Karpas-422 (cell line): ENCODE measurements at regions not wholly inside any gene's neighbourhood (a gene's known extent, or its start where the extent isn't known, plus 50 kb on each side); places are given as distances from the start of the nearest gene placed in this dataset.
"Not testable (repeated sequence)": the region's sequence is repeated elsewhere in the genome, so short reads cannot be mapped to it uniquely, and the experiment has no call there.

ENCODE experiments used
- DNase-seq: peaks from one replicate; pipeline ENCODE4 v3.0.0-alpha.2; 2015
- H2AFZ ChIP-seq: fragments of 200-600 bp; sonication (generic); 2 replicates; pipeline ENCODE4 v1.6.1; 2014; ENCODE audit warnings: antibody characterized with exemption, low read length, mixed read lengths
- H3K27ac ChIP-seq: fragments of 200-600 bp; sonication (generic); 2 replicates; pipeline ENCODE4 v1.5.1; 2014; ENCODE audit warnings: mild to moderate bottlenecking, low read length, moderate library complexity
- H3K27me3 ChIP-seq: fragments of 200-600 bp; sonication (generic); 2 replicates; pipeline ENCODE4 v1.6.1; 2014; ENCODE audit warnings: low read length, mixed read lengths
- H3K36me3 ChIP-seq: fragments of 200-600 bp; sonication (generic); 2 replicates; pipeline ENCODE4 v1.6.1; 2014; ENCODE audit warnings: low read length, mixed read lengths; ENCODE audit not compliant: insufficient read depth
- H3K4me1 ChIP-seq: fragments of 200-600 bp; sonication (generic); 2 replicates; pipeline ENCODE4 v1.6.1; 2014; ENCODE audit warnings: mild to moderate bottlenecking, low read length, mixed read lengths
- H3K4me2 ChIP-seq: fragments of 200-600 bp; sonication (generic); 2 replicates; pipeline ENCODE4 v1.6.1; 2014; ENCODE audit warnings: low read length, low read depth, mild to moderate bottlenecking; ENCODE audit not compliant: poor library complexity, severe bottlenecking
- H3K4me3 ChIP-seq: fragments of 200-600 bp; sonication (generic); 2 replicates; pipeline ENCODE4 v1.5.1; 2014; ENCODE audit warnings: mild to moderate bottlenecking, antibody characterized with exemption, low read length, mixed read lengths
- H3K79me2 ChIP-seq: fragments of 200-600 bp; sonication (generic); 2 replicates; pipeline ENCODE4 v1.6.1; 2014; ENCODE audit warnings: mild to moderate bottlenecking, low read length, mixed read lengths
- H3K9ac ChIP-seq: fragments of 200-600 bp; sonication (generic); 2 replicates; pipeline ENCODE4 v1.6.0; 2014; ENCODE audit warnings: low read length
- H3K9me2 ChIP-seq: fragments of 200-600 bp; sonication (generic), shearing (Covaris generic); replicated peaks from 2 replicates; pipeline ENCODE4 v1.6.0; 2014; ENCODE audit warnings: mild to moderate bottlenecking, low read length, moderate library complexity; ENCODE audit not compliant: insufficient read depth
- H3K9me3 ChIP-seq: fragments of 300-700, 200-600 bp; sonication (generic); 2 replicates; pipeline ENCODE4 v1.6.1; 2014; ENCODE audit warnings: low read length, mixed read lengths
- H4K20me1 ChIP-seq: fragments of 200-600 bp; sonication (generic); 2 replicates; pipeline ENCODE4 v1.6.1; 2014; ENCODE audit warnings: mild to moderate bottlenecking, antibody characterized with exemption, low read length, low read depth; ENCODE audit not compliant: insufficient read depth

DNA sequence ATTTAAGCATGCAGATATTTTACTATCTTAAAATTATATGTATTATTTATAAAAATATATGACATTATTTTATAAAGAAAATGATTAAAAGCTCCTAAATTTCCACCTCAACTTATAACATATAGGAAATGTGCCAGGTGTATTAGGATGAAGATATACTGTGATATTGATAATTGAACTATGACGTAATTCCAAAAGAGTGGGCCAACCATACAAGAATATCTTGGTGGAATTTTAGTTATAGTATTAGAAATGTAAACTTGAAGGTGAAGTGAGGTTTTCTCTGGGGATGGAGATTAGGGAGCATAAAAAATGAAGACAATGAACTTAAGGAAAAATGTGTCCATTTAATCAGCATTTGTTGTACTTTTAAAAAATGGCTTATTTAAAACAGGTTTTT, 1471.2 kb downstream of the KHDRBS2 start:
- not testable (repeated sequence) for H3K9me2 ChIP-seq, H3K4me1 ChIP-seq, DNase-seq, H3K4me3 ChIP-seq, H3K79me2 ChIP-seq, H4K20me1 ChIP-seq, H3K36me3 ChIP-seq, H2AFZ ChIP-seq, H3K27me3 ChIP-seq, H3K4me2 ChIP-seq, H3K9me3 ChIP-seq, H3K9ac ChIP-seq, H3K27ac ChIP-seq

DNA sequence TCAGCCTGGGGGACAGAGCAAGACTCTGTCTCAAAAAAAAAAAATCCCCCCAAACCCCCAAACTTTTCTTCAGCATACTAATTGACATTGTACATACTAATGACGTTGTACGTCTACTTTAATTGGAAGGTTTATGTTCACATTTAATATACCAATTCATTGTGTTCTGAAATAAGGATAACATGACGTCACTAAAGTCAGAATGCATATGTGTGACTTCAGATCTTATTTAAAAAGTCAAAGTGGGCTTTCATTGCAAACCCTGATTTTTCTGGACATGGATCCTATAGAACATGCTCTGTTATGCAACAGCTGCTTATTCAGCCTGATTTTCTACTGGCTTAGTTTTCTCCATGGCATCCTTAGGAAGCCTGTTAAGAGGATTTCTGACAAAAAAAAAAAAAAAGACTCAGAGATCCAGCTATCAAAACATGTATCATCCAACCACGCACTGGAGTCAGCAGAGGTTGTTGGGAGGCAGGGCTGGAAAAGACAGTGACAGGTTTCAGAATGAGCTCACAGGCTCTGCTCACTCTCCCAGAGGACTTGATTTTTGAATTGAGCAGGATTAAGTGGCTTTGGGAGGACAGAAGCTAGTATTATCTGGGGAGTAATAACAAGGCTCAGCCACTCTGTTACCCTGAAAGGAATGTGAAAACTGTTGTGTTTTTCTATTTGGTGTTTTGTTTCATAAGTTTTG, 1472.0 kb downstream of the KHDRBS2 start:
- H3K27ac ChIP-seq, H3K79me2 ChIP-seq, H3K4me3 ChIP-seq, H3K36me3 ChIP-seq, H3K9ac ChIP-seq, H3K4me1 ChIP-seq, DNase-seq, H3K27me3 ChIP-seq, H4K20me1 ChIP-seq, H2AFZ ChIP-seq, H3K9me3 ChIP-seq, H3K9me2 ChIP-seq, H3K4me2 ChIP-seq: not testable (repeated sequence)

DNA sequence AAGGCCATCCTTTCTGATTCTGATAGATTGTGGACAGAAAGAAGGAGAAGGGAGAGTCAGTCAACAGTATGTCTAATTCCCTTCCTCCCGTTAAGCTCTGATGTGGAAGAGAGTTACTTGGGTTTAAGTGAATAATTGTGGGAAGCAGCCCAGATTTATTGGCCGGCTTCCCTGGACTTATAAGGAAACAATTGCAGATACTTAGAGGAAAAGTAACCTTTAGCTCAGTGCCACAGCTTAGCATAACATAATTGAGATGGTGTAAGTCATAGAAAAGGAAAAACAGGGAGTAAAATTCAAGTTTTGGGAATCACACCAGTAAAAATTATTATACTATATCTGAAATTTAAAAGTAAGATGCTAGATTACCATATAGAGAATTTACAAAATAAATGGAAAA, 1475.8 kb downstream of the KHDRBS2 start:
- H3K79me2 ChIP-seq, H3K27ac ChIP-seq, DNase-seq, H4K20me1 ChIP-seq, H3K4me1 ChIP-seq, H2AFZ ChIP-seq, H3K36me3 ChIP-seq, H3K9me2 ChIP-seq, H3K9me3 ChIP-seq, H3K4me2 ChIP-seq, H3K9ac ChIP-seq, H3K4me3 ChIP-seq, H3K27me3 ChIP-seq: not testable (repeated sequence)

DNA sequence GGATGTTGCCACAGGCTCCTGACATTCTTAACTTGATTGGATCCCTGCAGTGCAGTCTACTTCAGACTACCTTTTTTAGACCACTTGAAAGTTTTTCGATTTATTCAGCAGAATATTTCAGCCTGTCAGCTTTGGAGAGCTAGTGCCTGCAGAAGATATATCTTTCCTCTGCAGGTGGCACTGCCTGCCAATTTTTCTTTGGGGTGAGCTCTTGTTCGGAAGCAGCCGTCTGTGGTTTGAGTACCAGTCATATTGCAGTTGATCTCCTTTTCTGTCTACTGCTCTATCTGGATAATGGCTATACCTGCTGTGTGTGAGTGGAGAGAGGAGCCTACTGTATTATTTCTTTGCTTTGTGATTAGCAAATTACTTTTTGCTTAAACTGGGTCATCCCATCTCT, 1486.9 kb downstream of the KHDRBS2 start:
- not testable (repeated sequence) for H3K9me3 ChIP-seq

GRCh38 chr6:60797831-60798230, 1488.2 kb downstream of the KHDRBS2 start:
- H2AFZ ChIP-seq, H3K4me2 ChIP-seq, DNase-seq, H3K27ac ChIP-seq, H3K4me3 ChIP-seq, H3K9me2 ChIP-seq, H3K27me3 ChIP-seq, H3K9ac ChIP-seq, H4K20me1 ChIP-seq, H3K9me3 ChIP-seq, H3K4me1 ChIP-seq, H3K79me2 ChIP-seq, H3K36me3 ChIP-seq: not testable (repeated sequence)

More for the DNA sequence above, 1486.9 kb downstream of the KHDRBS2 start:
- H3K4me1 ChIP-seq, H3K9me2 ChIP-seq, H3K4me2 ChIP-seq, H2AFZ ChIP-seq, H3K79me2 ChIP-seq, H3K27me3 ChIP-seq, DNase-seq, H3K36me3 ChIP-seq, H4K20me1 ChIP-seq, H3K4me3 ChIP-seq, H3K27ac ChIP-seq, H3K9ac ChIP-seq: not testable (repeated sequence)

DNA sequence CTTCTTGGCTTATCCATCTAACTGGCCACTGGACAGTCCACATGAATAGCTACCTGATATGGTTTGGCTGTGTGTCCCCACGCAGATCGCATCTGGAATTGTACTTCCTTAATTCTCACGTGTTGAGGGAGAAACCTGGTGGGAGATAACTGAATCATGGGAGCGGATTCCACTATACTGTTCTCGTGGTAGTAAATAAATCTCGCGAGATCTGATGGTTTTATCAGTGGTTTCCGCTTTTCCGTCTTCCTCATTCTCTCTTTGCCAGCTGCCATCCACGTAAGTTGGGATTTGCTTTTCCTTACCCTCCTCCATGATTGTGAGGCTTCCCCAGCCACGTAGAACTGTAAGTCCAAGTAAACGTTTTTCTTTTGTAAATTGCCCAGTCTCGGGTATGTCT, 1496.4 kb downstream of the KHDRBS2 start:
- not testable (repeated sequence) for H3K9me2 ChIP-seq, H3K9ac ChIP-seq, H3K9me3 ChIP-seq, DNase-seq, H3K27ac ChIP-seq, H3K4me2 ChIP-seq, H3K4me1 ChIP-seq, H3K27me3 ChIP-seq, H2AFZ ChIP-seq, H3K79me2 ChIP-seq, H3K36me3 ChIP-seq, H4K20me1 ChIP-seq, H3K4me3 ChIP-seq

- not testable (repeated sequence) for H3K36me3 ChIP-seq, H3K4me3 ChIP-seq, H3K4me1 ChIP-seq, H3K9me2 ChIP-seq, H4K20me1 ChIP-seq, DNase-seq, H3K79me2 ChIP-seq, H3K27me3 ChIP-seq, H3K9ac ChIP-seq, H2AFZ ChIP-seq, H3K4me2 ChIP-seq, H3K27ac ChIP-seq, H3K9me3 ChIP-seq
These were observed 1503.1 kb downstream of the KHDRBS2 start for GRCh38 chr6:60782698-60783464.

- not testable (repeated sequence) for DNase-seq, H4K20me1 ChIP-seq, H3K27ac ChIP-seq
These were observed 1506.4 kb downstream of the KHDRBS2 start for GRCh38 chr6:60779591-60779990.

More at GRCh38 chr6:60779591-60779990, 1506.4 kb downstream of the KHDRBS2 start:
- not testable (repeated sequence) for H3K36me3 ChIP-seq, H3K4me2 ChIP-seq, H3K79me2 ChIP-seq, H3K9me3 ChIP-seq, H3K27me3 ChIP-seq, H3K9ac ChIP-seq, H3K4me1 ChIP-seq, H2AFZ ChIP-seq, H3K4me3 ChIP-seq, H3K9me2 ChIP-seq
